Panc1 (cell line): ENCODE measurements at regions not wholly inside any gene's neighbourhood (a gene's known extent, or its start where the extent isn't known, plus 50 kb on each side); places are given as distances from the start of the nearest gene placed in this dataset.

Source experiments
- POLR2AphosphoS5 ChIP-seq: IDR thresholded peaks from 2 replicates; pipeline ENCODE4 v1.6.1; 2012; ENCODE audit warnings: mild to moderate bottlenecking, low read depth, low read length, moderate library complexity
- SIN3A ChIP-seq: IDR thresholded peaks from 2 replicates; pipeline ENCODE4 v1.6.1; 2012; ENCODE audit warnings: low read depth, mild to moderate bottlenecking, low read length, moderate library complexity, borderline replicate concordance; ENCODE audit not compliant: insufficient read depth
- TF ChIP-seq, protein P1 (sequence below): fragments of 450-650 bp; IDR thresholded peaks from 2 replicates; pipeline ENCODE4 v1.5.1; 2017; ENCODE audit warnings: mild to moderate bottlenecking
- TF ChIP-seq, protein P2 (sequence below), 2 experiments: IDR thresholded peaks; 2 replicates each; pipeline ENCODE4 v1.6.1; 2011 to 2012; ENCODE audit warnings: low read depth in 2 of 2, control low read depth in 1 of 2, low read length in 1 of 2, mild to moderate bottlenecking in 1 of 2, moderate library complexity in 1 of 2; ENCODE audit not compliant: insufficient read depth in 1 of 2

DNA sequence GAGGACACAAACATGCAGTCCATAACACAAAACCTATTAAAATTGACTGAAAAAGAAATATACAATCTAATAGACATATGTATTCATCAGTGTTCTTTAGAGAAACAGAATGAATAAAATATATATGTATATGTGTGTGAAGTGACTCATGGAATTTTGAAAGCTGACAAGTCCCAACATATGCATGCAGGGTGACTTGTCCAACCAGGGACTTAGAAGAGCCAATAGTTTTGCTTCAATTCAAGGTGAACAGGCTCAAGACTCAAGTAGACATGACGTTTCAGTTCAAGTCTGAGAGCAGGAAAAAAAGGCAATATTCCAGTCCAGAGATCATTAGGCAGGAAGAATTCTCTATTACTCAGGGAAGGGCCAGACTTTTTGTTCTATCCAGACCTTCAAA is 271.2 kb upstream of the SETBP1 start:
- TF ChIP-seq, protein P1, sequence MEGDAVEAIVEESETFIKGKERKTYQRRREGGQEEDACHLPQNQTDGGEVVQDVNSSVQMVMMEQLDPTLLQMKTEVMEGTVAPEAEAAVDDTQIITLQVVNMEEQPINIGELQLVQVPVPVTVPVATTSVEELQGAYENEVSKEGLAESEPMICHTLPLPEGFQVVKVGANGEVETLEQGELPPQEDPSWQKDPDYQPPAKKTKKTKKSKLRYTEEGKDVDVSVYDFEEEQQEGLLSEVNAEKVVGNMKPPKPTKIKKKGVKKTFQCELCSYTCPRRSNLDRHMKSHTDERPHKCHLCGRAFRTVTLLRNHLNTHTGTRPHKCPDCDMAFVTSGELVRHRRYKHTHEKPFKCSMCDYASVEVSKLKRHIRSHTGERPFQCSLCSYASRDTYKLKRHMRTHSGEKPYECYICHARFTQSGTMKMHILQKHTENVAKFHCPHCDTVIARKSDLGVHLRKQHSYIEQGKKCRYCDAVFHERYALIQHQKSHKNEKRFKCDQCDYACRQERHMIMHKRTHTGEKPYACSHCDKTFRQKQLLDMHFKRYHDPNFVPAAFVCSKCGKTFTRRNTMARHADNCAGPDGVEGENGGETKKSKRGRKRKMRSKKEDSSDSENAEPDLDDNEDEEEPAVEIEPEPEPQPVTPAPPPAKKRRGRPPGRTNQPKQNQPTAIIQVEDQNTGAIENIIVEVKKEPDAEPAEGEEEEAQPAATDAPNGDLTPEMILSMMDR = no peak
- TF ChIP-seq SIN3A (no peak), POLR2AphosphoS5 (no peak)
- TF ChIP-seq, protein P2, sequence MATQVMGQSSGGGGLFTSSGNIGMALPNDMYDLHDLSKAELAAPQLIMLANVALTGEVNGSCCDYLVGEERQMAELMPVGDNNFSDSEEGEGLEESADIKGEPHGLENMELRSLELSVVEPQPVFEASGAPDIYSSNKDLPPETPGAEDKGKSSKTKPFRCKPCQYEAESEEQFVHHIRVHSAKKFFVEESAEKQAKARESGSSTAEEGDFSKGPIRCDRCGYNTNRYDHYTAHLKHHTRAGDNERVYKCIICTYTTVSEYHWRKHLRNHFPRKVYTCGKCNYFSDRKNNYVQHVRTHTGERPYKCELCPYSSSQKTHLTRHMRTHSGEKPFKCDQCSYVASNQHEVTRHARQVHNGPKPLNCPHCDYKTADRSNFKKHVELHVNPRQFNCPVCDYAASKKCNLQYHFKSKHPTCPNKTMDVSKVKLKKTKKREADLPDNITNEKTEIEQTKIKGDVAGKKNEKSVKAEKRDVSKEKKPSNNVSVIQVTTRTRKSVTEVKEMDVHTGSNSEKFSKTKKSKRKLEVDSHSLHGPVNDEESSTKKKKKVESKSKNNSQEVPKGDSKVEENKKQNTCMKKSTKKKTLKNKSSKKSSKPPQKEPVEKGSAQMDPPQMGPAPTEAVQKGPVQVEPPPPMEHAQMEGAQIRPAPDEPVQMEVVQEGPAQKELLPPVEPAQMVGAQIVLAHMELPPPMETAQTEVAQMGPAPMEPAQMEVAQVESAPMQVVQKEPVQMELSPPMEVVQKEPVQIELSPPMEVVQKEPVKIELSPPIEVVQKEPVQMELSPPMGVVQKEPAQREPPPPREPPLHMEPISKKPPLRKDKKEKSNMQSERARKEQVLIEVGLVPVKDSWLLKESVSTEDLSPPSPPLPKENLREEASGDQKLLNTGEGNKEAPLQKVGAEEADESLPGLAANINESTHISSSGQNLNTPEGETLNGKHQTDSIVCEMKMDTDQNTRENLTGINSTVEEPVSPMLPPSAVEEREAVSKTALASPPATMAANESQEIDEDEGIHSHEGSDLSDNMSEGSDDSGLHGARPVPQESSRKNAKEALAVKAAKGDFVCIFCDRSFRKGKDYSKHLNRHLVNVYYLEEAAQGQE (IDR thresholded peaks at IDR 0.05; ENCODE audit: insufficient read depth in 1 of 2, low read depth in 2 of 2, low read length in 1 of 2) = no peak
